WTC11 (cell line): ENCODE measurements at regions not wholly inside any gene's neighbourhood (a gene's known extent, or its start where the extent isn't known, plus 50 kb on each side); places are given as distances from the start of the nearest gene placed in this dataset.

Source experiments
- ATAC-seq: fragments of 200-7000 bp; cut with Tn5 transposase; 2 replicates; pipeline ENCODE4 v1.10.0; 2021; ENCODE audit warnings: mild to moderate bottlenecking, moderate library complexity
- CTCF ChIA-PET: fragments of 300-600 bp; sonication (Branson Sonifier 250); formaldehyde crosslinking; loops from one replicate; lab custom pipeline; 2021; ENCODE audit warnings: antibody characterized with exemption; lab: Charles Lee
- POLR2A ChIA-PET: fragments of 350-600 bp; sonication (Branson Sonifier 250); formaldehyde crosslinking; loops from one replicate; lab custom pipeline; 2021; ENCODE audit warnings: antibody characterized with exemption; lab: Charles Lee
- DNase-seq: peaks from one replicate; pipeline ENCODE4 v3.0.0; 2021; ENCODE audit warnings: low spot score
- H3K27ac Mint-ChIP-seq: 2 replicates; pipeline ENCODE4 v1.8.0; 2021; ENCODE audit warnings: mixed read lengths
- H3K27me3 Mint-ChIP-seq: 2 replicates; pipeline ENCODE4 v1.8.0; 2021; ENCODE audit warnings: low read depth, mild to moderate bottlenecking, moderate library complexity, mixed read lengths
- H3K36me3 Mint-ChIP-seq: 2 replicates; pipeline ENCODE4 v1.8.0; 2021; ENCODE audit warnings: mixed read lengths
- H3K4me1 Mint-ChIP-seq: 2 replicates; pipeline ENCODE4 v1.8.0; 2022; ENCODE audit warnings: mixed read lengths
- H3K4me3 Mint-ChIP-seq: 2 replicates; pipeline ENCODE4 v1.8.0; 2021; ENCODE audit warnings: mild to moderate bottlenecking, moderate library complexity, mixed read lengths
- H3K9me3 Mint-ChIP-seq: 2 replicates; pipeline ENCODE4 v1.8.0; 2021; ENCODE audit warnings: mixed read lengths
- ATF6 ChIP-seq: sonication (generic); formaldehyde crosslinking; IDR thresholded peaks from 2 replicates; pipeline ENCODE4 v1.8.1; 2023; ENCODE audit warnings: mild to moderate bottlenecking, missing genetic modification reagents
- JAZF1 ChIP-seq: fragments of 250-450 bp; sonication (Bioruptor Pico); IDR thresholded peaks from 2 replicates; pipeline ENCODE4 v1.9.0; 2021; ENCODE audit warnings: moderate library complexity, mild to moderate bottlenecking, inconsistent platforms
- KAT7 ChIP-seq: sonication (generic); formaldehyde crosslinking; IDR thresholded peaks from 2 replicates; pipeline ENCODE4 v1.8.1; 2023; ENCODE audit warnings: missing genetic modification reagents, mild to moderate bottlenecking, borderline replicate concordance
- MYBL2 ChIP-seq: sonication (generic); formaldehyde crosslinking; IDR thresholded peaks from 2 replicates; pipeline ENCODE4 v1.8.1; 2023; ENCODE audit warnings: mild to moderate bottlenecking, moderate library complexity, missing genetic modification reagents
- NFYB ChIP-seq: sonication (generic); formaldehyde crosslinking; conservative IDR thresholded peaks from 2 replicates; pipeline ENCODE4 v1.8.0; 2022; ENCODE audit warnings: low read depth, missing genetic modification reagents
- ZMAT4 ChIP-seq: fragments of 250-450 bp; sonication (Bioruptor Pico); IDR thresholded peaks from 2 replicates; pipeline ENCODE4 v1.9.0; 2021; ENCODE audit warnings: mild to moderate bottlenecking
- ZNF219 ChIP-seq: sonication (generic); formaldehyde crosslinking; IDR thresholded peaks from 2 replicates; pipeline ENCODE4 v1.8.0; 2023; ENCODE audit warnings: missing genetic modification reagents, mild to moderate bottlenecking, borderline replicate concordance
- ZNF263 ChIP-seq: sonication (generic); formaldehyde crosslinking; IDR thresholded peaks from 2 replicates; pipeline ENCODE4 v1.8.1; 2022; ENCODE audit warnings: low read depth, mild to moderate bottlenecking, moderate library complexity, missing genetic modification reagents
- ZNF317 ChIP-seq: sonication (generic); formaldehyde crosslinking; IDR thresholded peaks from 2 replicates; pipeline ENCODE4 v1.8.1; 2023; ENCODE audit warnings: low read depth, mild to moderate bottlenecking, moderate library complexity, missing genetic modification reagents, borderline replicate concordance
- ZNF512 ChIP-seq: sonication (generic); formaldehyde crosslinking; IDR thresholded peaks from 2 replicates; pipeline ENCODE4 v1.8.1; 2022; ENCODE audit warnings: missing genetic modification reagents, borderline replicate concordance
- ZNF532 ChIP-seq: fragments of 250-450 bp; sonication (Bioruptor Pico); IDR thresholded peaks from 2 replicates; pipeline ENCODE4 v1.9.0; 2021; ENCODE audit warnings: mild to moderate bottlenecking, borderline replicate concordance

- TF ChIP-seq ATF6 (CRISPR knock-in tag) (no peak), JAZF1 (CRISPR knock-in tag) (no peak), ZNF532 (CRISPR knock-in tag) (no peak), ZNF512 (no peak), ZNF263 (CRISPR knock-in tag) (no peak)
- H3K36me3 Mint-ChIP-seq: no peaks in the 10 kb centered on the region
- H3K4me1 Mint-ChIP-seq: no peaks in the 10 kb centered on the region
- H3K27me3 Mint-ChIP-seq: no peaks in the 10 kb centered on the region
- ChIA-PET POLR2A (no interaction called here), CTCF (no interaction called here)
- ATAC-seq: no peak
- no peak for DNase-seq
- no peak overlapping the region for H3K4me3 Mint-ChIP-seq
- H3K27ac Mint-ChIP-seq: no peak overlapping the region
- no peaks in the 10 kb centered on the region for H3K9me3 Mint-ChIP-seq
Measured at GRCh38 chr11:105208019-105208418, 68.5 kb upstream of the CARD18 start.

- ATAC-seq: no peak
- H3K27ac Mint-ChIP-seq: no peak overlapping the region
- CTCF ChIA-PET: no interaction called here
- no peak for DNase-seq
- TF ChIP-seq ZNF219 (CRISPR knock-in tag) (no peak), MYBL2 (CRISPR knock-in tag) (no peak)
- TF ChIP-seq, all 79 proteins: peak for 0
- Mint-ChIP-seq H3K27me3 (no peaks in the 10 kb centered on the region), H3K36me3 (no peaks in the 10 kb centered on the region), H3K4me1 (no peaks in the 10 kb centered on the region), H3K9me3 (no peaks in the 10 kb centered on the region), H3K4me3 (no peak overlapping the region)
- POLR2A ChIA-PET: no interaction called here
Measured at GRCh38 chr11:105206633-105207032, 67.1 kb upstream of the CARD18 start.

GRCh38 chr11:105204636-105205035, 65.1 kb upstream of the CARD18 start:
- peaks cover 4% of the 10 kb centered on the region for H3K9me3 Mint-ChIP-seq
- no peak overlapping the region for H3K27ac Mint-ChIP-seq
- H3K4me3 Mint-ChIP-seq: no peak overlapping the region
- ATAC-seq: no peak
- TF ChIP-seq ZMAT4 (CRISPR knock-in tag) (no peak), KAT7 (CRISPR knock-in tag) (no peak), ZNF219 (CRISPR knock-in tag) (no peak), ZNF317 (no peak), NFYB (CRISPR knock-in tag) (no peak)
- TF ChIP-seq, all 79 proteins: peak for 0
- DNase-seq: no peak
- ChIA-PET CTCF (no interaction called here), POLR2A (no interaction called here)
- Mint-ChIP-seq H3K4me1 (no peaks in the 10 kb centered on the region), H3K36me3 (no peaks in the 10 kb centered on the region), H3K27me3 (no peaks in the 10 kb centered on the region)
